Adrenal gland (tissue), 9 donors: ENCODE measurements at regions not wholly inside any gene's neighbourhood (a gene's known extent, or its start where the extent isn't known, plus 50 kb on each side); places are given as distances from the start of the nearest gene placed in this dataset.

Experiments used
- DNase-seq, 7 donors: peaks; one replicate each; pipeline ENCODE4 v3.0.0-alpha.2; 2019 to 2020
- H3K27ac ChIP-seq, 5 donors: fragments of 200-600 bp; sonication (generic) in 4 of 5; 1 replicate in 3 of 5; 2 replicates in 2 of 5; pipeline versions ENCODE4 v1.5.1 to v1.8.0; 2016 to 2020; ENCODE audit warnings: mild to moderate bottlenecking in 1 of 5
- H3K27me3 ChIP-seq: fragments of 200-600 bp; 2 replicates; pipeline ENCODE4 v1.8.0; 2021
- H3K36me3 ChIP-seq, 2 donors: fragments of 200-600 bp; replicated peaks in 1 of 2; 1 replicate in 1 of 2; 2 replicates in 1 of 2; pipeline versions ENCODE4 v1.5.1 to v1.8.0; 2018 to 2022
- H3K4me1 ChIP-seq, 2 donors: fragments of 200-600 bp; replicated peaks in 1 of 2; 1 replicate in 1 of 2; 2 replicates in 1 of 2; pipeline versions ENCODE4 v1.5.1 to v1.8.0; 2018 to 2021
- H3K4me3 ChIP-seq, 4 donors: fragments of 200-600 bp; sonication (generic) in 3 of 4; one replicate each; pipeline ENCODE4 v1.5.1; 2016 to 2018
- H3K9me3 ChIP-seq, 3 donors: fragments of 200-600 bp; sonication (generic) in 1 of 3; replicated peaks in 1 of 3; 1 replicate in 2 of 3; 2 replicates in 1 of 3; pipeline versions ENCODE4 v1.5.1 to v1.8.0; 2016 to 2021
- CTCF ChIP-seq, 6 experiments: fragments of 450-650 bp in 4 of 6; fragments of 200-600 bp in 2 of 6; sonication (generic) in 1 of 6; IDR thresholded peaks; 1 replicate in 5 of 6; 2 replicates in 1 of 6; pipeline versions ENCODE4 v1.5.1 to v1.8.0; 2016 to 2021; ENCODE audit warnings: antibody characterized with exemption in 6 of 6, mild to moderate bottlenecking in 2 of 6, moderate library complexity in 1 of 6
- POLR2A ChIP-seq, 2 donors: fragments of 450-650 bp; IDR thresholded peaks; one replicate each; pipeline ENCODE4 v1.6.1; 2017; ENCODE audit warnings: antibody characterized with exemption in 2 of 2, mild to moderate bottlenecking in 2 of 2, moderate library complexity in 1 of 2
- WGBS, 4 donors: extraction: QIAGEN DNeasy Blood & Tissue Kit in 2 of 4; methylation state at CpG; one replicate each; pipeline versions ENCODE4 v1.1.5 to v1.1.7; 2013 to 2017; 5-methylcytosine and 5-hydroxymethylcytosine counted together
- intact Hi-C, 2 donors: fragments of 100-400 bp; cut with DNase I; formaldehyde crosslinking; loops; one replicate each; pipeline versions ENCODE4 v1.14.1 to v1.15.0; 2022 to 2023
- donor health status: healthy with polysubstance abuse.
- donor health status: Bipolar disorder and iron deficiency.
- donor health status: DM: yes; HTN: yes; CAD: no.
- donor health status: DM: no; HTN: no; CAD: no.
- donor health status: DM: no; HTN: no; CAD: no.

- no peaks in the 10 kb centered on the region for H3K4me1 ChIP-seq
- H3K4me3 ChIP-seq, result no peak overlapping the region
- H3K27me3 ChIP-seq, result no peaks in the 10 kb centered on the region
- 95 to 97% (median 96%) methylated on average over 4 of the region's 4 CpGs for WGBS, 4 donors
- H3K27ac ChIP-seq, result no peak overlapping the region
- no peaks in the 10 kb centered on the region for H3K36me3 ChIP-seq
- no peak for DNase-seq
- intact Hi-C loops, result no loop called here
- TF ChIP-seq POLR2A (IDR thresholded peaks at IDR 0.05), result no peak
- TF ChIP-seq CTCF (IDR thresholded peaks at IDR 0.05), result no peak
- no peaks in the 10 kb centered on the region for H3K9me3 ChIP-seq
Observed at GRCh38 chr9:82144803-82145202, 156.2 kb downstream of the SPATA31D1 start.

- TF ChIP-seq CTCF (IDR thresholded peaks at IDR 0.05) (no peak), POLR2A (IDR thresholded peaks at IDR 0.05) (no peak)
- no peak for DNase-seq
- no peaks in the 10 kb centered on the region for H3K27me3 ChIP-seq
- no peaks in the 10 kb centered on the region for H3K9me3 ChIP-seq
- H3K36me3 ChIP-seq, result no peaks in the 10 kb centered on the region
- WGBS, 4 donors, result 81 to 91% (median 84%) methylated on average over 4 of the region's 4 CpGs
- no peak overlapping the region for H3K4me3 ChIP-seq
- no peaks in the 10 kb centered on the region for H3K4me1 ChIP-seq
- no peak overlapping the region for H3K27ac ChIP-seq
- intact Hi-C loops, result no loop called here
Observed at GRCh38 chr9:82146677-82147076, 158.1 kb downstream of the SPATA31D1 start.

- Histone ChIP-seq H3K27ac (no peak overlapping the region), H3K4me1 (no peaks in the 10 kb centered on the region), H3K4me3 (no peak overlapping the region), H3K27me3 (no peaks in the 10 kb centered on the region), H3K9me3 (no peaks in the 10 kb centered on the region), H3K36me3 (no peaks in the 10 kb centered on the region)
- intact Hi-C loops, result no loop called here
- no peak for DNase-seq
- 49 to 56% (median 53%) methylated on average over 2 of the region's 2 CpGs for WGBS, 4 donors
- TF ChIP-seq CTCF (IDR thresholded peaks at IDR 0.05) (no peak), POLR2A (IDR thresholded peaks at IDR 0.05) (no peak)
Observed at GRCh38 chr9:82147798-82148425, 159.3 kb downstream of the SPATA31D1 start.

GRCh38 chr9:82148426-82148810, 159.8 kb downstream of the SPATA31D1 start:
- 78 to 92% (median 85%) methylated on average over 1 of the region's 1 CpG for WGBS, 4 donors
- intact Hi-C loops, result no loop called here
- no peak for DNase-seq
- no peaks in the 10 kb centered on the region for H3K36me3 ChIP-seq
- H3K27ac ChIP-seq, result no peak overlapping the region
- H3K4me3 ChIP-seq, result no peak overlapping the region
- H3K4me1 ChIP-seq, result no peaks in the 10 kb centered on the region
- no peak for TF ChIP-seq POLR2A (IDR thresholded peaks at IDR 0.05)
- TF ChIP-seq CTCF (IDR thresholded peaks at IDR 0.05), result no peak
- H3K27me3 ChIP-seq, result no peaks in the 10 kb centered on the region
- H3K9me3 ChIP-seq, result no peaks in the 10 kb centered on the region
